Neural cell (in vitro differentiated cells): ENCODE measurements at regions not wholly inside any gene's neighbourhood (a gene's known extent, or its start where the extent isn't known, plus 50 kb on each side); places are given as distances from the start of the nearest gene placed in this dataset.

Experiments
- SMC3 ChIP-seq: fragments of 450-650 bp; conservative IDR thresholded peaks from 2 replicates; pipeline ENCODE4 v1.6.1; 2014; ENCODE audit warnings: antibody characterized with exemption, mild to moderate bottlenecking, moderate library complexity; ENCODE audit not compliant: poor library complexity
- TF ChIP-seq, protein P1 (sequence below): fragments of 450-650 bp; IDR thresholded peaks from 2 replicates; pipeline ENCODE4 v1.5.1; 2014; ENCODE audit warnings: antibody characterized with exemption, mild to moderate bottlenecking, moderate library complexity; ENCODE audit not compliant: poor library complexity, severe bottlenecking

DNA sequence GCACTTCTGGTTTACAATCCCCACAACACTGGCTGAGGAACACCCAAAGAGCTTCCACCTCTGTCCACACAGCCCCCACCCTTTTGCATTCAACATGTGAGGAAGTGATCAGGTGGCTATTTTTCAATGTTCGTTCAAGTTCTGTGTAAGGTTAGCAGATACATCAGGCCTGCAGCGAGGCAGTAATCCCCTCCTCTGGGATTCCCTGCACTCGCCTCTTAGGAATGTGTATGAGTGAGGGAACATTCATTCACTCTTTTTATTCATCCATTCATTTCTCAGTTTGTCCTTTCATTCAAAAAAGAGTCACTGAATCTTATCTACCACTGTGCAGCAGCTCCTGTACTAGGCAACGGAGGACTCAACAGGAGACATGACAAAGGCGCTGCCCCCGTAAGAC, 236.4 kb upstream of the PRDM1 start:
- TF ChIP-seq, protein P1, sequence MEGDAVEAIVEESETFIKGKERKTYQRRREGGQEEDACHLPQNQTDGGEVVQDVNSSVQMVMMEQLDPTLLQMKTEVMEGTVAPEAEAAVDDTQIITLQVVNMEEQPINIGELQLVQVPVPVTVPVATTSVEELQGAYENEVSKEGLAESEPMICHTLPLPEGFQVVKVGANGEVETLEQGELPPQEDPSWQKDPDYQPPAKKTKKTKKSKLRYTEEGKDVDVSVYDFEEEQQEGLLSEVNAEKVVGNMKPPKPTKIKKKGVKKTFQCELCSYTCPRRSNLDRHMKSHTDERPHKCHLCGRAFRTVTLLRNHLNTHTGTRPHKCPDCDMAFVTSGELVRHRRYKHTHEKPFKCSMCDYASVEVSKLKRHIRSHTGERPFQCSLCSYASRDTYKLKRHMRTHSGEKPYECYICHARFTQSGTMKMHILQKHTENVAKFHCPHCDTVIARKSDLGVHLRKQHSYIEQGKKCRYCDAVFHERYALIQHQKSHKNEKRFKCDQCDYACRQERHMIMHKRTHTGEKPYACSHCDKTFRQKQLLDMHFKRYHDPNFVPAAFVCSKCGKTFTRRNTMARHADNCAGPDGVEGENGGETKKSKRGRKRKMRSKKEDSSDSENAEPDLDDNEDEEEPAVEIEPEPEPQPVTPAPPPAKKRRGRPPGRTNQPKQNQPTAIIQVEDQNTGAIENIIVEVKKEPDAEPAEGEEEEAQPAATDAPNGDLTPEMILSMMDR, result no peak
- no peak for TF ChIP-seq SMC3
